ENCODE measurements at regions not wholly inside any gene's neighbourhood (a gene's known extent, or its start where the extent isn't known, plus 50 kb on each side); places are given as distances from the start of the nearest gene placed in this dataset.

- no peak for TF ChIP-seq POLR2AphosphoS5 (IDR thresholded peaks at IDR 0.05; ENCODE audit: low read depth, low read length)
- no peak for TF ChIP-seq POLR2A (IDR thresholded peaks at IDR 0.05; ENCODE audit: low read depth, low read length)
- no peak for TF ChIP-seq TAF1 (IDR thresholded peaks at IDR 0.05; ENCODE audit: low read depth, low read length)
- TF ChIP-seq PAX5 (IDR thresholded peaks at IDR 0.05; ENCODE audit: insufficient read depth, low read length, severe bottlenecking), result no peak
Measured at GRCh38 chr15:39323157-39323556, 257.7 kb upstream of the THBS1 start.
